HepG2 (cell line): ENCODE measurements at regions not wholly inside any gene's neighbourhood (a gene's known extent, or its start where the extent isn't known, plus 50 kb on each side); places are given as distances from the start of the nearest gene placed in this dataset.

Experiments used
- IKZF5 ChIP-seq: IDR thresholded peaks from 2 replicates; pipeline ENCODE4 v1.6.1; 2018; ENCODE audit warnings: missing genetic modification reagents, mild to moderate bottlenecking, missing compliant biosample characterization
- ISL2 ChIP-seq: sonication (generic); formaldehyde crosslinking; IDR thresholded peaks from 2 replicates; pipeline ENCODE4 v1.5.0; 2020; ENCODE audit warnings: missing genetic modification reagents
- MXI1 ChIP-seq: IDR thresholded peaks from 3 replicates; pipeline ENCODE4 v1.6.1; 2012; ENCODE audit warnings: low read depth, low read length, inconsistent platforms, borderline replicate concordance
- NFE2L1 ChIP-seq: sonication (generic); formaldehyde crosslinking; IDR thresholded peaks from 2 replicates; pipeline ENCODE4 v1.4.0; 2020; ENCODE audit warnings: missing genetic modification reagents, mild to moderate bottlenecking, borderline replicate concordance
- NRL ChIP-seq: sonication (generic); formaldehyde crosslinking; IDR thresholded peaks from 2 replicates; pipeline ENCODE4 v1.5.0; 2020; ENCODE audit warnings: missing genetic modification reagents, mild to moderate bottlenecking, moderate library complexity, borderline replicate concordance
- RARG ChIP-seq: sonication (generic); formaldehyde crosslinking; IDR thresholded peaks from 2 replicates; pipeline ENCODE4 v1.4.0; 2020; ENCODE audit warnings: low read depth, mild to moderate bottlenecking, missing genetic modification reagents
- STAG1 ChIP-seq: sonication (generic); formaldehyde crosslinking; IDR thresholded peaks from 2 replicates; pipeline ENCODE4 v1.4.0; 2020; ENCODE audit warnings: missing genetic modification reagents
- TGIF2 ChIP-seq: IDR thresholded peaks from 2 replicates; pipeline ENCODE4 v1.6.1; 2016; ENCODE audit warnings: control low read depth, missing compliant biosample characterization
- ZBTB42 ChIP-seq: sonication (generic); formaldehyde crosslinking; IDR thresholded peaks from 2 replicates; pipeline ENCODE4 v1.5.0; 2020; ENCODE audit warnings: mild to moderate bottlenecking, missing genetic modification reagents
- ZNF496 ChIP-seq: sonication (generic); formaldehyde crosslinking; IDR thresholded peaks from 2 replicates; pipeline ENCODE4 v1.8.1; 2023; ENCODE audit warnings: mild to moderate bottlenecking, moderate library complexity, missing genetic modification reagents; ENCODE audit not compliant: insufficient replicate concordance
- ZNF749 ChIP-seq: sonication (generic); formaldehyde crosslinking; IDR thresholded peaks from 2 replicates; pipeline ENCODE4 v1.8.0; 2022; ENCODE audit warnings: mild to moderate bottlenecking, missing genetic modification reagents, moderate library complexity, borderline replicate concordance
- ZSCAN22 ChIP-seq: sonication (generic); formaldehyde crosslinking; IDR thresholded peaks from 2 replicates; pipeline ENCODE4 v1.4.0; 2020; ENCODE audit warnings: mild to moderate bottlenecking, missing genetic modification reagents
- ZXDC ChIP-seq: sonication (generic); formaldehyde crosslinking; IDR thresholded peaks from 2 replicates; pipeline ENCODE4 v1.5.0; 2020; ENCODE audit warnings: mild to moderate bottlenecking, missing genetic modification reagents
- TF ChIP-seq, protein P1 (sequence below), 2 experiments: IDR thresholded peaks; 2 replicates each; pipeline ENCODE4 v1.6.1; 2011 to 2012; ENCODE audit warnings: low read length in 2 of 2, borderline replicate concordance in 1 of 2, low read depth in 1 of 2, mild to moderate bottlenecking in 1 of 2, moderate library complexity in 1 of 2
- TF ChIP-seq, protein P2 (sequence below): sonication (generic); formaldehyde crosslinking; IDR thresholded peaks from 2 replicates; pipeline ENCODE4 v1.4.0; 2020; ENCODE audit warnings: missing genetic modification reagents
- TF ChIP-seq, protein P3 (sequence below): sonication (generic); formaldehyde crosslinking; IDR thresholded peaks from 2 replicates; pipeline ENCODE4 v1.5.0; 2020; ENCODE audit warnings: mild to moderate bottlenecking, missing genetic modification reagents

- no peak for TF ChIP-seq ZNF749 (CRISPR knock-in tag)
- no peak for TF ChIP-seq ZXDC
- TF ChIP-seq NFE2L1, result no peak
- TF ChIP-seq STAG1 (CRISPR knock-in tag), result peak; percentile 20; the same call in 1 of the 2 replicates
- no peak for TF ChIP-seq ZBTB42 (CRISPR knock-in tag)
- no peak for TF ChIP-seq RARG (CRISPR knock-in tag)
- TF ChIP-seq ISL2 (CRISPR knock-in tag), result peak; percentile 93
- TF ChIP-seq, protein P1, sequence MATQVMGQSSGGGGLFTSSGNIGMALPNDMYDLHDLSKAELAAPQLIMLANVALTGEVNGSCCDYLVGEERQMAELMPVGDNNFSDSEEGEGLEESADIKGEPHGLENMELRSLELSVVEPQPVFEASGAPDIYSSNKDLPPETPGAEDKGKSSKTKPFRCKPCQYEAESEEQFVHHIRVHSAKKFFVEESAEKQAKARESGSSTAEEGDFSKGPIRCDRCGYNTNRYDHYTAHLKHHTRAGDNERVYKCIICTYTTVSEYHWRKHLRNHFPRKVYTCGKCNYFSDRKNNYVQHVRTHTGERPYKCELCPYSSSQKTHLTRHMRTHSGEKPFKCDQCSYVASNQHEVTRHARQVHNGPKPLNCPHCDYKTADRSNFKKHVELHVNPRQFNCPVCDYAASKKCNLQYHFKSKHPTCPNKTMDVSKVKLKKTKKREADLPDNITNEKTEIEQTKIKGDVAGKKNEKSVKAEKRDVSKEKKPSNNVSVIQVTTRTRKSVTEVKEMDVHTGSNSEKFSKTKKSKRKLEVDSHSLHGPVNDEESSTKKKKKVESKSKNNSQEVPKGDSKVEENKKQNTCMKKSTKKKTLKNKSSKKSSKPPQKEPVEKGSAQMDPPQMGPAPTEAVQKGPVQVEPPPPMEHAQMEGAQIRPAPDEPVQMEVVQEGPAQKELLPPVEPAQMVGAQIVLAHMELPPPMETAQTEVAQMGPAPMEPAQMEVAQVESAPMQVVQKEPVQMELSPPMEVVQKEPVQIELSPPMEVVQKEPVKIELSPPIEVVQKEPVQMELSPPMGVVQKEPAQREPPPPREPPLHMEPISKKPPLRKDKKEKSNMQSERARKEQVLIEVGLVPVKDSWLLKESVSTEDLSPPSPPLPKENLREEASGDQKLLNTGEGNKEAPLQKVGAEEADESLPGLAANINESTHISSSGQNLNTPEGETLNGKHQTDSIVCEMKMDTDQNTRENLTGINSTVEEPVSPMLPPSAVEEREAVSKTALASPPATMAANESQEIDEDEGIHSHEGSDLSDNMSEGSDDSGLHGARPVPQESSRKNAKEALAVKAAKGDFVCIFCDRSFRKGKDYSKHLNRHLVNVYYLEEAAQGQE (IDR thresholded peaks at IDR 0.05; ENCODE audit: borderline replicate concordance in 1 of 2, low read depth in 1 of 2, low read length in 2 of 2), result peak in 1 of 2 experiments; percentile 67; a peak in 1 of 4 replicates
- TF ChIP-seq MXI1, result peak; percentile 52; the same call in 1 of the 3 replicates
- peak; percentile 91 for TF ChIP-seq TGIF2 (CRISPR knock-in tag)
- TF ChIP-seq, protein P2, sequence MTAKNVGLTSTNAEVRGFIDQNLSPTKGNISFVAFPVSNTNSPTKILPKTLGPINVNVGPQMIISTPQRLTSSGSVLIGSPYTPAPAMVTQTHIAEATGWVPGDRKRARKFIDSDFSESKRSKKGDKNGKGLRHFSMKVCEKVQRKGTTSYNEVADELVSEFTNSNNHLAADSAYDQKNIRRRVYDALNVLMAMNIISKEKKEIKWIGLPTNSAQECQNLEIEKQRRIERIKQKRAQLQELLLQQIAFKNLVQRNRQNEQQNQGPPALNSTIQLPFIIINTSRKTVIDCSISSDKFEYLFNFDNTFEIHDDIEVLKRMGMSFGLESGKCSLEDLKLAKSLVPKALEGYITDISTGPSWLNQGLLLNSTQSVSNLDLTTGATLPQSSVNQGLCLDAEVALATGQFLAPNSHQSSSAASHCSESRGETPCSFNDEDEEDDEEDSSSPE (CRISPR knock-in tag), result no peak
- TF ChIP-seq NRL, result no peak
- TF ChIP-seq ZSCAN22 (CRISPR knock-in tag), result no peak
- TF ChIP-seq ZNF496 (CRISPR knock-in tag), result no peak
- peak; percentile 87 for TF ChIP-seq IKZF5
- TF ChIP-seq, protein P3, sequence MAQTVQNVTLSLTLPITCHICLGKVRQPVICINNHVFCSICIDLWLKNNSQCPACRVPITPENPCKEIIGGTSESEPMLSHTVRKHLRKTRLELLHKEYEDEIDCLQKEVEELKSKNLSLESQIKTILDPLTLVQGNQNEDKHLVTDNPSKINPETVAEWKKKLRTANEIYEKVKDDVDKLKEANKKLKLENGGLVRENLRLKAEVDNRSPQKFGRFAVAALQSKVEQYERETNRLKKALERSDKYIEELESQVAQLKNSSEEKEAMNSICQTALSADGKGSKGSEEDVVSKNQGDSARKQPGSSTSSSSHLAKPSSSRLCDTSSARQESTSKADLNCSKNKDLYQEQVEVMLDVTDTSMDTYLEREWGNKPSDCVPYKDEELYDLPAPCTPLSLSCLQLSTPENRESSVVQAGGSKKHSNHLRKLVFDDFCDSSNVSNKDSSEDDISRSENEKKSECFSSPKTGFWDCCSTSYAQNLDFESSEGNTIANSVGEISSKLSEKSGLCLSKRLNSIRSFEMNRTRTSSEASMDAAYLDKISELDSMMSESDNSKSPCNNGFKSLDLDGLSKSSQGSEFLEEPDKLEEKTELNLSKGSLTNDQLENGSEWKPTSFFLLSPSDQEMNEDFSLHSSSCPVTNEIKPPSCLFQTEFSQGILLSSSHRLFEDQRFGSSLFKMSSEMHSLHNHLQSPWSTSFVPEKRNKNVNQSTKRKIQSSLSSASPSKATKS, result no peak
These were observed 74.7 kb downstream of the BTG1 start (continued) for GRCh38 chr12:92070864-92071445.
